GM12892 (cell line): ENCODE measurements at regions not wholly inside any gene's neighbourhood (a gene's known extent, or its start where the extent isn't known, plus 50 kb on each side); places are given as distances from the start of the nearest gene placed in this dataset.

Source experiments
- DNase-seq: peaks from one replicate; pipeline ENCODE4 v3.0.0; 2011; ENCODE audit not compliant: insufficient read length
- FAIRE-seq: peaks from 2 replicates; lab custom pipeline; 2011; peaks lifted over from hg19 to GRCh38; lab: Jason Lieb, UNC
- POLR2A ChIP-seq: IDR thresholded peaks from 2 replicates; pipeline ENCODE4 v1.6.1; 2011; ENCODE audit warnings: low read depth, low read length, control low read depth
- POLR2AphosphoS5 ChIP-seq: IDR thresholded peaks from 2 replicates; pipeline ENCODE4 v1.6.1; 2011; ENCODE audit warnings: low read depth, low read length, control low read depth
- TAF1 ChIP-seq: IDR thresholded peaks from 2 replicates; pipeline ENCODE4 v1.6.1; 2011; ENCODE audit warnings: low read depth, mild to moderate bottlenecking, control low read depth, low read length, borderline replicate concordance

GRCh38 chr13:31919241-31919640 is 112.3 kb upstream of the FRY start:
- TF ChIP-seq POLR2AphosphoS5 (no peak), TAF1 (no peak), POLR2A (no peak)
- FAIRE-seq, result no peak

GRCh38 chr13:31919971-31920726 is 111.4 kb upstream of the FRY start:
- no peak for TF ChIP-seq TAF1
- TF ChIP-seq POLR2AphosphoS5, result no peak
- no peak for TF ChIP-seq POLR2A
- no peak for FAIRE-seq
- no peak for DNase-seq

More at GRCh38 chr13:31919241-31919640, 112.3 kb upstream of the FRY start:
- DNase-seq, result no peak

GRCh38 chr13:31920727-31921100 is 110.9 kb upstream of the FRY start:
- no peak for DNase-seq
- TF ChIP-seq TAF1 (no peak), POLR2AphosphoS5 (no peak), POLR2A (no peak)
- FAIRE-seq, result no peak

GRCh38 chr13:31922724-31923123 is 108.8 kb upstream of the FRY start:
- no peak for DNase-seq
- TF ChIP-seq POLR2AphosphoS5, result no peak
- TF ChIP-seq POLR2A, result no peak
- TF ChIP-seq TAF1, result no peak
- no peak for FAIRE-seq

GRCh38 chr13:31923134-31923763 is 108.3 kb upstream of the FRY start:
- no peak for FAIRE-seq
- TF ChIP-seq TAF1, result no peak
- no peak for TF ChIP-seq POLR2AphosphoS5
- TF ChIP-seq POLR2A, result no peak
- no peak for DNase-seq

- no peak for FAIRE-seq
- no peak for DNase-seq
- no peak for TF ChIP-seq POLR2A
- TF ChIP-seq POLR2AphosphoS5, result no peak
- TF ChIP-seq TAF1, result no peak
Observed at GRCh38 chr13:31925079-31925478, 106.5 kb upstream of the FRY start.

GRCh38 chr13:31927219-31927653 is 104.3 kb upstream of the FRY start:
- no peak for FAIRE-seq
- no peak for DNase-seq
- TF ChIP-seq POLR2AphosphoS5 (no peak), POLR2A (no peak), TAF1 (no peak)

- TF ChIP-seq TAF1 (no peak), POLR2A (no peak), POLR2AphosphoS5 (no peak)
- FAIRE-seq, result no peak
- no peak for DNase-seq
Observed at GRCh38 chr13:31929031-31929770, 102.4 kb upstream of the FRY start.

GRCh38 chr13:31930490-31930889 is 101.1 kb upstream of the FRY start:
- TF ChIP-seq POLR2AphosphoS5 (no peak), TAF1 (no peak), POLR2A (no peak)
- no peak for DNase-seq
- FAIRE-seq, result no peak

- FAIRE-seq (peak; percentile 72), DNase-seq (peak; percentile 27)
- TF ChIP-seq TAF1 (no peak), POLR2A (no peak), POLR2AphosphoS5 (no peak)
Observed at GRCh38 chr13:31930901-31931522, 100.6 kb upstream of the FRY start.

GRCh38 chr13:31937436-31937835 is 94.1 kb upstream of the FRY start:
- no peak for DNase-seq
- TF ChIP-seq POLR2A (no peak), TAF1 (no peak), POLR2AphosphoS5 (no peak)

GRCh38 chr13:31940076-31940475 is 91.5 kb upstream of the FRY start:
- DNase-seq, result no peak
- FAIRE-seq, result no peak
- no peak for TF ChIP-seq POLR2A
- TF ChIP-seq TAF1, result no peak
- no peak for TF ChIP-seq POLR2AphosphoS5

More at GRCh38 chr13:31937436-31937835, 94.1 kb upstream of the FRY start:
- FAIRE-seq, result no peak
